Stimulated activated naive CD4-positive, alpha-beta T cell treated with Interleukin-2 at 50 U/mL for 16 hours (primary cell): ENCODE measurements at regions not wholly inside any gene's neighbourhood (a gene's known extent, or its start where the extent isn't known, plus 50 kb on each side); places are given as distances from the start of the nearest gene placed in this dataset.
"Not testable (repeated sequence)": the region's sequence is repeated elsewhere in the genome, so short reads cannot be mapped to it uniquely, and the experiment has no call there.

Source experiments
- DNase-seq: peaks from one replicate; lab custom pipeline; 2025; lab: John Stamatoyannopoulos, UW

GRCh38 chr1:157255891-157256290, 117.7 kb upstream of the ETV3 start:
- not testable (repeated sequence) for DNase-seq

GRCh38 chr1:157254183-157254582, 116.0 kb upstream of the ETV3 start:
- not testable (repeated sequence) for DNase-seq

GRCh38 chr1:157252473-157252872, 114.3 kb upstream of the ETV3 start:
- DNase-seq = no peak

GRCh38 chr1:157249739-157250138, 111.5 kb upstream of the ETV3 start:
- no peak for DNase-seq

GRCh38 chr1:157249326-157249725, 111.1 kb upstream of the ETV3 start:
- DNase-seq = no peak

- DNase-seq = not testable (repeated sequence)
Measured at GRCh38 chr1:157247764-157248049, 109.5 kb upstream of the ETV3 start.

- no peak for DNase-seq
Measured at GRCh38 chr1:157247005-157247763, 109.0 kb upstream of the ETV3 start.

- DNase-seq = no peak
Measured at GRCh38 chr1:157245823-157246222, 107.6 kb upstream of the ETV3 start.

- DNase-seq = no peak
Measured at GRCh38 chr1:157241185-157241538, 103.0 kb upstream of the ETV3 start.

- DNase-seq = no peak
Measured at GRCh38 chr1:157240495-157241184, 102.4 kb upstream of the ETV3 start.

GRCh38 chr1:157239936-157240335, 101.7 kb upstream of the ETV3 start:
- no peak for DNase-seq

- no peak for DNase-seq
Measured at GRCh38 chr1:157238585-157238984, 100.4 kb upstream of the ETV3 start.

- DNase-seq = no peak
Measured at GRCh38 chr1:157237981-157238380, 99.8 kb upstream of the ETV3 start.

- no peak for DNase-seq
Measured at GRCh38 chr1:157237522-157237921, 99.3 kb upstream of the ETV3 start.

GRCh38 chr1:157236072-157236471, 97.9 kb upstream of the ETV3 start:
- DNase-seq = no peak

GRCh38 chr1:157235307-157235706, 97.1 kb upstream of the ETV3 start:
- DNase-seq = no peak

GRCh38 chr1:157234705-157235273, 96.6 kb upstream of the ETV3 start:
- no peak for DNase-seq

GRCh38 chr1:157233131-157233530, 94.9 kb upstream of the ETV3 start:
- DNase-seq = no peak

- DNase-seq = no peak
Measured at GRCh38 chr1:157231846-157232525, 93.8 kb upstream of the ETV3 start.

GRCh38 chr1:157230500-157230899, 92.3 kb upstream of the ETV3 start:
- DNase-seq = no peak

- no peak for DNase-seq
Measured at GRCh38 chr1:157227700-157228099, 89.5 kb upstream of the ETV3 start.

GRCh38 chr1:157226739-157227138, 88.5 kb upstream of the ETV3 start:
- DNase-seq = no peak

- DNase-seq = no peak
Measured at GRCh38 chr1:157219600-157219999, 81.4 kb upstream of the ETV3 start.
